ENCODE measurements at regions not wholly inside any gene's neighbourhood (a gene's known extent, or its start where the extent isn't known, plus 50 kb on each side); places are given as distances from the start of the nearest gene placed in this dataset.
A peak's percentile ranks its signal among the peaks of the same experiment; 100 is the strongest.

- Mint-ChIP-seq H3K9me3 (no peaks in the 10 kb centered on the region), H3K4me3 (no peak overlapping the region), H3K4me1 (ENCODE audit: low read depth in 2 of 2) (no peaks in the 10 kb centered on the region), H3K27ac (no peak overlapping the region), H3K36me3 (ENCODE audit: insufficient read depth) (no peaks in the 10 kb centered on the region), H3K27me3 (no peaks in the 10 kb centered on the region)
- DNase-seq (no peak), ATAC-seq (replicated peaks) (no peak)
Measured at GRCh38 chr13:106942563-106942962, 374.6 kb upstream of the ARGLU1 start.

- Mint-ChIP-seq H3K4me3 (no peak overlapping the region), H3K36me3 (ENCODE audit: insufficient read depth) (no peaks in the 10 kb centered on the region), H3K27ac (no peak overlapping the region), H3K27me3 (no peaks in the 10 kb centered on the region), H3K4me1 (ENCODE audit: low read depth in 2 of 2) (no peaks in the 10 kb centered on the region), H3K9me3 (peaks cover 0 to 6% of the 10 kb centered on the region in 2 donors)
- ATAC-seq (replicated peaks) (no peak), DNase-seq (no peak)
Measured at GRCh38 chr13:106941779-106942178, 373.8 kb upstream of the ARGLU1 start.

GRCh38 chr13:106927421-106927820, 359.5 kb upstream of the ARGLU1 start:
- H3K36me3 Mint-ChIP-seq (ENCODE audit: insufficient read depth), result no peaks in the 10 kb centered on the region
- H3K27ac Mint-ChIP-seq, result no peak overlapping the region
- H3K4me3 Mint-ChIP-seq, result no peak overlapping the region
- no peaks in the 10 kb centered on the region for H3K4me1 Mint-ChIP-seq (ENCODE audit: low read depth in 2 of 2)
- DNase-seq, result no peak
- ATAC-seq (replicated peaks), result no peak
- peaks cover 0 to 1% of the 10 kb centered on the region in 2 donors for H3K27me3 Mint-ChIP-seq
- H3K9me3 Mint-ChIP-seq, result peaks cover 0 to 4% of the 10 kb centered on the region in 2 donors

- H3K4me1 Mint-ChIP-seq (ENCODE audit: low read depth in 2 of 2), result peaks cover 3 to 4% of the 10 kb centered on the region in 2 donors
- DNase-seq (no peak), ATAC-seq (replicated peaks) (no peak)
- H3K4me3 Mint-ChIP-seq, result no peak overlapping the region
- no peak overlapping the region for H3K27ac Mint-ChIP-seq
- H3K27me3 Mint-ChIP-seq, result peaks cover 14 to 32% of the 10 kb centered on the region in 2 donors
- peaks cover 0 to 3% of the 10 kb centered on the region in 2 donors for H3K9me3 Mint-ChIP-seq
- no peaks in the 10 kb centered on the region for H3K36me3 Mint-ChIP-seq (ENCODE audit: insufficient read depth)
Measured at GRCh38 chr13:106922384-106922783, 354.4 kb upstream of the ARGLU1 start.

- no peak for DNase-seq
- H3K27me3 Mint-ChIP-seq, result peaks cover 14 to 32% of the 10 kb centered on the region in 2 donors
- no peak overlapping the region for H3K4me3 Mint-ChIP-seq
- H3K27ac Mint-ChIP-seq, result no peak overlapping the region
- no peak for ATAC-seq (replicated peaks)
- peaks cover 3 to 4% of the 10 kb centered on the region in 2 donors for H3K4me1 Mint-ChIP-seq (ENCODE audit: low read depth in 2 of 2)
- H3K36me3 Mint-ChIP-seq (ENCODE audit: insufficient read depth), result no peaks in the 10 kb centered on the region
- H3K9me3 Mint-ChIP-seq, result peaks cover 0 to 2% of the 10 kb centered on the region in 2 donors
Measured at GRCh38 chr13:106919638-106920037, 351.7 kb upstream of the ARGLU1 start.

GRCh38 chr13:106919133-106919532, 351.2 kb upstream of the ARGLU1 start:
- Mint-ChIP-seq H3K4me1 (ENCODE audit: low read depth in 2 of 2) (peaks cover 3 to 4% of the 10 kb centered on the region in 2 donors), H3K27ac (no peak overlapping the region), H3K36me3 (ENCODE audit: insufficient read depth) (no peaks in the 10 kb centered on the region), H3K4me3 (no peak overlapping the region), H3K9me3 (no peaks in the 10 kb centered on the region), H3K27me3 (peaks cover 14 to 32% of the 10 kb centered on the region in 2 donors)
- no peak for ATAC-seq (replicated peaks)
- no peak for DNase-seq

GRCh38 chr13:106918557-106918860, 350.6 kb upstream of the ARGLU1 start:
- H3K27me3 Mint-ChIP-seq, result peaks cover 14 to 32% of the 10 kb centered on the region in 2 donors
- H3K9me3 Mint-ChIP-seq, result no peaks in the 10 kb centered on the region
- H3K4me3 Mint-ChIP-seq, result peak overlapping the region; percentile 59 to 68
- DNase-seq (no peak), ATAC-seq (replicated peaks) (no peak)
- H3K27ac Mint-ChIP-seq, result no peak overlapping the region
- H3K4me1 Mint-ChIP-seq (ENCODE audit: low read depth in 2 of 2), result peaks cover 3 to 4% of the 10 kb centered on the region in 2 donors
- no peaks in the 10 kb centered on the region for H3K36me3 Mint-ChIP-seq (ENCODE audit: insufficient read depth)

GRCh38 chr13:106917673-106918556, 350.0 kb upstream of the ARGLU1 start:
- Mint-ChIP-seq H3K27me3 (peaks cover 14 to 32% of the 10 kb centered on the region in 2 donors), H3K36me3 (ENCODE audit: insufficient read depth) (no peaks in the 10 kb centered on the region), H3K27ac (no peak overlapping the region), H3K4me3 (peak overlapping the region; percentile 59 to 68), H3K9me3 (no peaks in the 10 kb centered on the region), H3K4me1 (ENCODE audit: low read depth in 2 of 2) (peaks cover 3 to 4% of the 10 kb centered on the region in 2 donors)
- ATAC-seq (replicated peaks) (peak; percentile 76), DNase-seq (peak; percentile 14 to 31 (median 28))

- Mint-ChIP-seq H3K4me3 (peak overlapping the region; percentile 59 to 68), H3K27me3 (peaks cover 14 to 28% of the 10 kb centered on the region in 2 donors), H3K27ac (peak overlapping the region in 1 of 2 donors; percentile 54), H3K9me3 (no peaks in the 10 kb centered on the region), H3K36me3 (ENCODE audit: insufficient read depth) (no peaks in the 10 kb centered on the region), H3K4me1 (ENCODE audit: low read depth in 2 of 2) (peaks cover 3 to 4% of the 10 kb centered on the region in 2 donors)
- DNase-seq (no peak), ATAC-seq (replicated peaks) (no peak)
Measured at GRCh38 chr13:106917024-106917571, 349.2 kb upstream of the ARGLU1 start.

GRCh38 chr13:106916329-106916976, 348.5 kb upstream of the ARGLU1 start:
- peaks cover 3 to 4% of the 10 kb centered on the region in 2 donors for H3K4me1 Mint-ChIP-seq (ENCODE audit: low read depth in 2 of 2)
- DNase-seq (no peak), ATAC-seq (replicated peaks) (no peak)
- H3K9me3 Mint-ChIP-seq, result peaks cover 0 to 1% of the 10 kb centered on the region in 2 donors
- H3K36me3 Mint-ChIP-seq (ENCODE audit: insufficient read depth), result no peaks in the 10 kb centered on the region
- H3K4me3 Mint-ChIP-seq, result peak overlapping the region; percentile 59 to 68
- no peak overlapping the region for H3K27ac Mint-ChIP-seq
- H3K27me3 Mint-ChIP-seq, result peaks cover 14 to 21% of the 10 kb centered on the region in 2 donors

GRCh38 chr13:106915146-106915545, 347.2 kb upstream of the ARGLU1 start:
- Mint-ChIP-seq H3K36me3 (ENCODE audit: insufficient read depth) (no peaks in the 10 kb centered on the region), H3K4me3 (no peak overlapping the region), H3K4me1 (ENCODE audit: low read depth in 2 of 2) (peaks cover 3 to 4% of the 10 kb centered on the region in 2 donors), H3K27ac (no peak overlapping the region), H3K27me3 (peaks cover 8 to 14% of the 10 kb centered on the region in 2 donors), H3K9me3 (peaks cover 0 to 1% of the 10 kb centered on the region in 2 donors)
- ATAC-seq (replicated peaks), result no peak
- DNase-seq, result no peak

GRCh38 chr13:106911627-106912026, 343.7 kb upstream of the ARGLU1 start:
- DNase-seq, result no peak
- Mint-ChIP-seq H3K27me3 (peaks cover 0 to 6% of the 10 kb centered on the region in 2 donors), H3K4me1 (ENCODE audit: low read depth in 2 of 2) (no peaks in the 10 kb centered on the region), H3K36me3 (ENCODE audit: insufficient read depth) (no peaks in the 10 kb centered on the region), H3K9me3 (peaks cover 0 to 5% of the 10 kb centered on the region in 2 donors), H3K27ac (no peak overlapping the region), H3K4me3 (no peak overlapping the region)
- ATAC-seq (replicated peaks), result no peak

GRCh38 chr13:106911020-106911419, 343.1 kb upstream of the ARGLU1 start:
- H3K4me3 Mint-ChIP-seq, result no peak overlapping the region
- H3K36me3 Mint-ChIP-seq (ENCODE audit: insufficient read depth), result no peaks in the 10 kb centered on the region
- H3K9me3 Mint-ChIP-seq, result peaks cover 0 to 5% of the 10 kb centered on the region in 2 donors
- no peaks in the 10 kb centered on the region for H3K4me1 Mint-ChIP-seq (ENCODE audit: low read depth in 2 of 2)
- no peak overlapping the region for H3K27ac Mint-ChIP-seq
- ATAC-seq (replicated peaks), result no peak
- H3K27me3 Mint-ChIP-seq, result peaks cover 2 to 6% of the 10 kb centered on the region in 2 donors
- DNase-seq, result no peak

Measured in effector memory CD8-positive, alpha-beta T cell (primary cell).